Smooth muscle cell (in vitro differentiated cells): ENCODE measurements at regions not wholly inside any gene's neighbourhood (a gene's known extent, or its start where the extent isn't known, plus 50 kb on each side); places are given as distances from the start of the nearest gene placed in this dataset.
A peak's percentile ranks its signal among the peaks of the same experiment; 100 is the strongest.
"Not testable (repeated sequence)": the region's sequence is repeated elsewhere in the genome, so short reads cannot be mapped to it uniquely, and the experiment has no call there.

ENCODE experiments used
- DNase-seq: peaks from one replicate; lab custom pipeline; 2025; ENCODE audit not compliant: unreplicated experiment; lab: John Stamatoyannopoulos, UW
- H2AFZ ChIP-seq: fragments of 200-600 bp; sonication (generic); 2 replicates; pipeline ENCODE4 v1.6.0; 2016; ENCODE audit warnings: antibody characterized with exemption, low read depth, mild to moderate bottlenecking
- H3F3A ChIP-seq: fragments of 200-600 bp; sonication (generic); 2 replicates; pipeline ENCODE4 v1.6.0; 2017; ENCODE audit warnings: antibody characterized with exemption, low read depth
- H3K27ac ChIP-seq: fragments of 200-600 bp; sonication (generic); 2 replicates; pipeline ENCODE4 v1.5.1; 2016; ENCODE audit warnings: low read depth, mild to moderate bottlenecking
- H3K27me3 ChIP-seq: fragments of 200-600 bp; sonication (generic); 2 replicates; pipeline ENCODE4 v1.6.1; 2016; ENCODE audit warnings: low read depth, mild to moderate bottlenecking
- H3K36me3 ChIP-seq: fragments of 200-600 bp; sonication (generic); 2 replicates; pipeline ENCODE4 v1.5.1; 2016; ENCODE audit warnings: low read depth
- H3K4me1 ChIP-seq: fragments of 200-600 bp; sonication (generic); 2 replicates; pipeline ENCODE4 v1.5.1; 2016; ENCODE audit warnings: low read depth
- H3K4me2 ChIP-seq: fragments of 200-600 bp; sonication (generic); 2 replicates; pipeline ENCODE4 v1.6.0; 2016; ENCODE audit warnings: mild to moderate bottlenecking
- H3K4me3 ChIP-seq: fragments of 200-600 bp; sonication (generic); 2 replicates; pipeline ENCODE4 v1.5.1; 2016; ENCODE audit warnings: mild to moderate bottlenecking
- H3K79me2 ChIP-seq: fragments of 200-600 bp; sonication (generic); 2 replicates; pipeline ENCODE4 v1.6.0; 2016; ENCODE audit warnings: low read depth, mild to moderate bottlenecking
- H3K9ac ChIP-seq: fragments of 200-600 bp; sonication (generic); 2 replicates; pipeline ENCODE4 v1.6.0; 2016; ENCODE audit warnings: low read depth
- H3K9me3 ChIP-seq: fragments of 200-600 bp; sonication (generic); replicated peaks from 2 replicates; pipeline ENCODE4 v1.5.1; 2016; ENCODE audit warnings: low read depth
- H4K20me1 ChIP-seq: fragments of 200-600 bp; sonication (generic); 2 replicates; pipeline ENCODE4 v1.6.0; 2016; ENCODE audit warnings: low read depth
- CTCF ChIP-seq: fragments of 200-600 bp; sonication (generic); IDR thresholded peaks from 2 replicates; pipeline ENCODE4 v1.5.1; 2017; ENCODE audit warnings: borderline replicate concordance, mild to moderate bottlenecking, antibody characterized with exemption; ENCODE audit not compliant: insufficient read depth, poor library complexity, severe bottlenecking
- WGBS: methylation state at CpG from one replicate; pipeline ENCODE4 v1.1.7; 2016; ENCODE audit warnings: low lambda C conversion rate; 5-methylcytosine and 5-hydroxymethylcytosine counted together

- Histone ChIP-seq H3K9me3 (no peaks in the 10 kb centered on the region), H3K36me3 (no peaks in the 10 kb centered on the region), H3K9ac (no peak overlapping the region), H3K4me3 (no peak overlapping the region), H3K27ac (no peak overlapping the region), H4K20me1 (no peaks in the 10 kb centered on the region), H2AFZ (no peak overlapping the region), H3K4me1 (peaks cover 9% of the 10 kb centered on the region), H3F3A (no peaks in the 10 kb centered on the region), H3K4me2 (no peak overlapping the region), H3K79me2 (no peaks in the 10 kb centered on the region), H3K27me3 (no peaks in the 10 kb centered on the region)
- WGBS, result 21% methylated on average over 1 of the region's 1 CpG
- no peak for DNase-seq
- no peak for TF ChIP-seq CTCF
Measured at GRCh38 chr9:21715408-21715807, 87.0 kb upstream of the MTAP start.

- H3K27ac ChIP-seq, result no peak overlapping the region
- H4K20me1 ChIP-seq, result no peaks in the 10 kb centered on the region
- no peaks in the 10 kb centered on the region for H3K36me3 ChIP-seq
- H3K4me2 ChIP-seq, result no peak overlapping the region
- H3K79me2 ChIP-seq, result no peaks in the 10 kb centered on the region
- no peaks in the 10 kb centered on the region for H3F3A ChIP-seq
- H2AFZ ChIP-seq, result peak overlapping the region; percentile 63
- H3K27me3 ChIP-seq, result peaks cover 9% of the 10 kb centered on the region
- no peak overlapping the region for H3K9ac ChIP-seq
- no peak overlapping the region for H3K4me3 ChIP-seq
- no peaks in the 10 kb centered on the region for H3K4me1 ChIP-seq
- H3K9me3 ChIP-seq, result no peaks in the 10 kb centered on the region
- DNase-seq, result no peak
- no peak for TF ChIP-seq CTCF
- 56% methylated on average over 5 of the region's 5 CpGs for WGBS
Measured at GRCh38 chr9:21720758-21721157, 81.7 kb upstream of the MTAP start.

GRCh38 chr9:21727411-21727810, 75.0 kb upstream of the MTAP start:
- not testable (repeated sequence) for H3K9ac ChIP-seq, DNase-seq, H3K27me3 ChIP-seq, H3K27ac ChIP-seq, H2AFZ ChIP-seq, H3K9me3 ChIP-seq, H3K4me3 ChIP-seq, H3K36me3 ChIP-seq, H3F3A ChIP-seq, H3K4me2 ChIP-seq, H3K79me2 ChIP-seq, H4K20me1 ChIP-seq, H3K4me1 ChIP-seq
- WGBS, result 89% methylated on average over 9 of the region's 9 CpGs

GRCh38 chr9:21728781-21729180, 73.7 kb upstream of the MTAP start:
- Histone ChIP-seq H3K9me3 (no peaks in the 10 kb centered on the region), H3K27me3 (no peaks in the 10 kb centered on the region), H3K9ac (no peak overlapping the region), H3K79me2 (no peaks in the 10 kb centered on the region), H3K4me1 (no peaks in the 10 kb centered on the region), H3F3A (no peaks in the 10 kb centered on the region), H3K36me3 (no peaks in the 10 kb centered on the region), H3K4me3 (no peak overlapping the region), H2AFZ (no peak overlapping the region), H3K27ac (no peak overlapping the region), H4K20me1 (no peaks in the 10 kb centered on the region), H3K4me2 (no peak overlapping the region)
- WGBS, result 68% methylated on average over 5 of the region's 5 CpGs
- TF ChIP-seq CTCF, result no peak
- no peak for DNase-seq
